HUDEP-2 (cell line): ENCODE measurements at regions not wholly inside any gene's neighbourhood (a gene's known extent, or its start where the extent isn't known, plus 50 kb on each side); places are given as distances from the start of the nearest gene placed in this dataset.

Experiments
- DNase-seq, 76 experiments: peaks; one replicate each; lab custom pipeline; 2025; ENCODE audit not compliant: unreplicated experiment in 76 of 76; lab: John Stamatoyannopoulos, UW

- DNase-seq, result no peak
These were observed 88.4 kb upstream of the KCNG1 start for GRCh38 chr20:51111290-51111689.

GRCh38 chr20:51108638-51109363 lies 85.9 kb upstream of the KCNG1 start:
- no peak for DNase-seq

- DNase-seq, result no peak
These were observed 83.1 kb upstream of the KCNG1 start for GRCh38 chr20:51106011-51106410.

GRCh38 chr20:51104960-51105920 lies 82.3 kb upstream of the KCNG1 start:
- DNase-seq, result no peak

GRCh38 chr20:51100617-51101016 lies 77.7 kb upstream of the KCNG1 start:
- DNase-seq, result no peak

- DNase-seq, result no peak
These were observed 75.4 kb upstream of the KCNG1 start for GRCh38 chr20:51098284-51098810.

GRCh38 chr20:51097351-51098120 lies 74.6 kb upstream of the KCNG1 start:
- no peak for DNase-seq

GRCh38 chr20:51096582-51097267 lies 73.8 kb upstream of the KCNG1 start:
- DNase-seq, result no peak

GRCh38 chr20:51095633-51096521 lies 73.0 kb upstream of the KCNG1 start:
- no peak for DNase-seq

- no peak for DNase-seq
These were observed 71.3 kb upstream of the KCNG1 start for GRCh38 chr20:51094221-51094620.

GRCh38 chr20:51093240-51093763 lies 70.4 kb upstream of the KCNG1 start:
- DNase-seq, result no peak

GRCh38 chr20:51092338-51092737 lies 69.4 kb upstream of the KCNG1 start:
- no peak for DNase-seq

GRCh38 chr20:51091406-51092195 lies 68.7 kb upstream of the KCNG1 start:
- DNase-seq, result no peak

- DNase-seq, result no peak
These were observed 66.9 kb upstream of the KCNG1 start for GRCh38 chr20:51089840-51090239.

GRCh38 chr20:51089272-51089781 lies 66.4 kb upstream of the KCNG1 start:
- DNase-seq, result no peak

- no peak for DNase-seq
These were observed 64.4 kb upstream of the KCNG1 start for GRCh38 chr20:51087266-51087665.

GRCh38 chr20:51085769-51086168 lies 62.9 kb upstream of the KCNG1 start:
- no peak for DNase-seq
